ENCODE measurements at regions not wholly inside any gene's neighbourhood (a gene's known extent, or its start where the extent isn't known, plus 50 kb on each side); places are given as distances from the start of the nearest gene placed in this dataset.

- TF ChIP-seq ZFX (IDR thresholded peaks at IDR 0.05; ENCODE audit: borderline replicate concordance): no peak
- TF ChIP-seq CTCF (IDR thresholded peaks at IDR 0.05): no peak
- H3K27ac ChIP-seq: no peak overlapping the region
Measured at GRCh38 chr9:23577611-23578010, 248.4 kb downstream of the ELAVL2 start.

GRCh38 chr9:23581931-23582330, 244.1 kb downstream of the ELAVL2 start:
- TF ChIP-seq CTCF (IDR thresholded peaks at IDR 0.05): no peak
- no peak overlapping the region for H3K27ac ChIP-seq

DNA sequence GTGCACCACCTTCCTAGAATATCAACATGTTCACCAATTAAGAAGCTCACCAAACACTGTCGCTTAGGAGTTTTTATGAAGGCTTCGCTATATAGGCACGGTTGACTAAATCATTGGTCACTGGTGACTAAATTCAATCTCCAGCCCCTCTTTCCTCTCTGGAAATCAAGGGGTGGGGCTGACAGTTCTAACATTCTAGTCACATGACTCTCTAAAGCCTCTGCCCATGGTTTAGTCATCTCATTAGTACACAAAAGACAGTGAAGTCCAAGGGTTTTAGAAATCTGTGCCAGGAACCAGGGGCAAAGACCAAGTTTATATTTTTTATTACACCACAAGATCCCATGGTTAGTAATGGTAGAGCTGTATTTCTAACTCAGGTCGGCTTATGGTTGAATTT, 243.2 kb downstream of the ELAVL2 start:
- H3K27ac ChIP-seq: no peak overlapping the region
- TF ChIP-seq ZFX (IDR thresholded peaks at IDR 0.05; ENCODE audit: borderline replicate concordance): no peak
- TF ChIP-seq CTCF (IDR thresholded peaks at IDR 0.05): no peak

- no peak overlapping the region for H3K27ac ChIP-seq
- no peak for TF ChIP-seq ZFX (IDR thresholded peaks at IDR 0.05; ENCODE audit: borderline replicate concordance)
- TF ChIP-seq CTCF (IDR thresholded peaks at IDR 0.05): no peak
Measured at GRCh38 chr9:23586906-23587305, 239.1 kb downstream of the ELAVL2 start.

DNA sequence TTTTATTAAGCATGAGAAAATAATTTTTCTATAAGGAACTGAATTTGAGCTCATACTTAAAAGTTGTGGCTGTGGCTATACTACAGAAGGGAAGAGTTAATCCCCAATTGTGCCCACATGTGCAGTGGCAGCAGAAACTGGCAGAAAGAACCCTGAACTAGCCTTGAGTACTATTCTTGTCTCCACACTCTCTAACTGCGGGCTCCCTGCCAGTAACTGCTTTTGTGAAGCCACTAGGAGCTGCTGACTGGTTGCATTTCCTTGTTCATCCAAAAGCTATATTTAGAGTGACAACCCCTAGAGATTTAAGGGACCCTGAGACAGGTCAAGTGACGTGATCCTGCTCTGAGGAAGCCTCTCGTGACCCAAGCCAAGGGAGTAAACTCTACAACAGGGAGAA, 238.6 kb downstream of the ELAVL2 start:
- H3K27ac ChIP-seq: no peak overlapping the region
- TF ChIP-seq CTCF (IDR thresholded peaks at IDR 0.05) (no peak), ZFX (IDR thresholded peaks at IDR 0.05; ENCODE audit: borderline replicate concordance) (no peak)

- H3K27ac ChIP-seq: no peak overlapping the region
Measured at GRCh38 chr9:23587903-23588302, 238.1 kb downstream of the ELAVL2 start.

More at GRCh38 chr9:23587903-23588302, 238.1 kb downstream of the ELAVL2 start:
- peak; percentile 35 for TF ChIP-seq CTCF (IDR thresholded peaks at IDR 0.05)
- no peak for TF ChIP-seq ZFX (IDR thresholded peaks at IDR 0.05; ENCODE audit: borderline replicate concordance)
